WTC11 (cell line): ENCODE measurements at regions not wholly inside any gene's neighbourhood (a gene's known extent, or its start where the extent isn't known, plus 50 kb on each side); places are given as distances from the start of the nearest gene placed in this dataset.

Experiments
- ATAC-seq: fragments of 200-7000 bp; cut with Tn5 transposase; 2 replicates; pipeline ENCODE4 v1.10.0; 2021; ENCODE audit warnings: mild to moderate bottlenecking, moderate library complexity
- CTCF ChIA-PET: fragments of 300-600 bp; sonication (Branson Sonifier 250); formaldehyde crosslinking; loops from one replicate; lab custom pipeline; 2021; ENCODE audit warnings: antibody characterized with exemption; lab: Charles Lee
- POLR2A ChIA-PET: fragments of 350-600 bp; sonication (Branson Sonifier 250); formaldehyde crosslinking; loops from one replicate; lab custom pipeline; 2021; ENCODE audit warnings: antibody characterized with exemption; lab: Charles Lee
- DNase-seq: peaks from one replicate; pipeline ENCODE4 v3.0.0; 2021; ENCODE audit warnings: low spot score
- H3K27ac Mint-ChIP-seq: 2 replicates; pipeline ENCODE4 v1.8.0; 2021; ENCODE audit warnings: mixed read lengths
- H3K27me3 Mint-ChIP-seq: 2 replicates; pipeline ENCODE4 v1.8.0; 2021; ENCODE audit warnings: low read depth, mild to moderate bottlenecking, moderate library complexity, mixed read lengths
- H3K36me3 Mint-ChIP-seq: 2 replicates; pipeline ENCODE4 v1.8.0; 2021; ENCODE audit warnings: mixed read lengths
- H3K4me1 Mint-ChIP-seq: 2 replicates; pipeline ENCODE4 v1.8.0; 2022; ENCODE audit warnings: mixed read lengths
- H3K4me3 Mint-ChIP-seq: 2 replicates; pipeline ENCODE4 v1.8.0; 2021; ENCODE audit warnings: mild to moderate bottlenecking, moderate library complexity, mixed read lengths
- H3K9me3 Mint-ChIP-seq: 2 replicates; pipeline ENCODE4 v1.8.0; 2021; ENCODE audit warnings: mixed read lengths
- CBFB ChIP-seq: sonication (generic); formaldehyde crosslinking; IDR thresholded peaks from 2 replicates; pipeline ENCODE4 v1.8.1; 2022; ENCODE audit warnings: mild to moderate bottlenecking, low read depth, missing genetic modification reagents
- EMX1 ChIP-seq: fragments of 250-450 bp; sonication (Bioruptor Pico); IDR thresholded peaks from 2 replicates; pipeline ENCODE4 v1.8.0; 2021; ENCODE audit warnings: mild to moderate bottlenecking
- FOXK1 ChIP-seq: sonication (generic); formaldehyde crosslinking; IDR thresholded peaks from 2 replicates; pipeline ENCODE4 v1.8.0; 2022; ENCODE audit warnings: mild to moderate bottlenecking, moderate library complexity, missing genetic modification reagents
- GRHL2 ChIP-seq: fragments of 250-450 bp; sonication (Bioruptor Pico); IDR thresholded peaks from 2 replicates; pipeline ENCODE4 v1.8.0; 2022; ENCODE audit warnings: mild to moderate bottlenecking, moderate library complexity; ENCODE audit not compliant: insufficient replicate concordance, severe bottlenecking
- RELA ChIP-seq: sonication (generic); formaldehyde crosslinking; IDR thresholded peaks from 2 replicates; pipeline ENCODE4 v1.8.1; 2022; ENCODE audit warnings: missing genetic modification reagents, mild to moderate bottlenecking, borderline replicate concordance
- RORB ChIP-seq: fragments of 250-450 bp; sonication (Bioruptor Pico); IDR thresholded peaks from 2 replicates; pipeline ENCODE4 v1.9.0; 2021; ENCODE audit warnings: mild to moderate bottlenecking
- TCF7 ChIP-seq: sonication (generic); formaldehyde crosslinking; IDR thresholded peaks from 2 replicates; pipeline ENCODE4 v1.8.0; 2022; ENCODE audit warnings: mild to moderate bottlenecking, low read depth, missing genetic modification reagents, moderate library complexity
- TEAD1 ChIP-seq: sonication (generic); formaldehyde crosslinking; IDR thresholded peaks from 2 replicates; pipeline ENCODE4 v1.8.0; 2022; ENCODE audit warnings: mild to moderate bottlenecking, missing genetic modification reagents
- ZBTB21 ChIP-seq: sonication (generic); formaldehyde crosslinking; IDR thresholded peaks from 2 replicates; pipeline ENCODE4 v1.8.1; 2023; ENCODE audit warnings: mild to moderate bottlenecking, missing genetic modification reagents, borderline replicate concordance
- ZNF121 ChIP-seq: sonication (generic); formaldehyde crosslinking; IDR thresholded peaks from 2 replicates; pipeline ENCODE4 v1.8.0; 2023; ENCODE audit warnings: missing genetic modification reagents
- ZNF138 ChIP-seq: sonication (generic); formaldehyde crosslinking; conservative IDR thresholded peaks from 2 replicates; pipeline ENCODE4 v1.8.1; 2022; ENCODE audit warnings: mild to moderate bottlenecking, moderate library complexity, missing genetic modification reagents
- ZNF219 ChIP-seq: sonication (generic); formaldehyde crosslinking; IDR thresholded peaks from 2 replicates; pipeline ENCODE4 v1.8.0; 2023; ENCODE audit warnings: missing genetic modification reagents, mild to moderate bottlenecking, borderline replicate concordance
- ZNF423 ChIP-seq: fragments of 250-450 bp; sonication (Bioruptor Pico); IDR thresholded peaks from 2 replicates; pipeline ENCODE4 v2.1.2; 2022; ENCODE audit warnings: mild to moderate bottlenecking, moderate library complexity
- TF ChIP-seq, protein P1 (sequence below): sonication (generic); formaldehyde crosslinking; conservative IDR thresholded peaks from 2 replicates; pipeline ENCODE4 v1.8.1; 2023; ENCODE audit warnings: mild to moderate bottlenecking, low read depth, missing genetic modification reagents, moderate library complexity
- TF ChIP-seq, protein P2 (sequence below): sonication (generic); formaldehyde crosslinking; IDR thresholded peaks from 2 replicates; pipeline ENCODE4 v1.8.0; 2023; ENCODE audit warnings: missing genetic modification reagents
- TF ChIP-seq, protein P3 (sequence below): fragments of 250-450 bp; sonication (Bioruptor Pico); IDR thresholded peaks from 2 replicates; pipeline ENCODE4 v1.9.0; 2021; ENCODE audit warnings: mild to moderate bottlenecking
- TF ChIP-seq, protein P4 (sequence below): sonication (generic); formaldehyde crosslinking; IDR thresholded peaks from 2 replicates; pipeline ENCODE4 v1.8.1; 2022; ENCODE audit warnings: low read depth, mild to moderate bottlenecking, moderate library complexity, missing genetic modification reagents, borderline replicate concordance
- TF ChIP-seq, protein P5 (sequence below): sonication (generic); formaldehyde crosslinking; IDR thresholded peaks from 2 replicates; pipeline ENCODE4 v1.8.0; 2023; ENCODE audit warnings: mild to moderate bottlenecking, missing genetic modification reagents
- TF ChIP-seq, protein P6 (sequence below): fragments of 250-450 bp; sonication (Bioruptor Pico); IDR thresholded peaks from 2 replicates; pipeline ENCODE4 v1.8.0; 2021; ENCODE audit warnings: mild to moderate bottlenecking

DNA sequence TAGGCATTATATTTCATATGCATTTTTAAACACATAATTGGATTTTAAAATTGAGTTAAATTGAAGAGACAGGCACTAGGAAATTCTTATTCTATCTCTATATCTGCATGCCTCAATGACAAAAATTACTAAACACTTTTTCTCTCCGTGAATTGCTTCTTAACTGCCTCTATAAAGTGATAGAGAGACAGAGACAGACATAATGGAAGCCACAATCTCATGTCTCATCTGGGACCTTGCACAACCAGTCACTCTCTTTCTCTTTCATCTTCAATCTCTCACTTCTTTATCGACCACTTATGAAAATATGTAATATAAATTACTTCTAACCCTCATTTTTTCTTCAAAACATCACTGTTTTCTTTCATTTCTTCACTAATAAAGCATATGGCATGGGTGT is 238.9 kb upstream of the ZNF804A start:
- Mint-ChIP-seq H3K4me3 (no peak overlapping the region), H3K27ac (no peak overlapping the region), H3K4me1 (no peaks in the 10 kb centered on the region), H3K9me3 (no peaks in the 10 kb centered on the region), H3K36me3 (no peaks in the 10 kb centered on the region), H3K27me3 (no peaks in the 10 kb centered on the region; the same call in 1 of the 2 replicates)
- CTCF ChIA-PET: no interaction called here
- POLR2A ChIA-PET: no interaction called here
- ATAC-seq (no peak), DNase-seq (no peak)
- TF ChIP-seq ZNF423 (CRISPR knock-in tag): no peak
- no peak for TF ChIP-seq ZNF138 (CRISPR knock-in tag)
- TF ChIP-seq RORB (CRISPR knock-in tag): no peak
- TF ChIP-seq, protein P1, sequence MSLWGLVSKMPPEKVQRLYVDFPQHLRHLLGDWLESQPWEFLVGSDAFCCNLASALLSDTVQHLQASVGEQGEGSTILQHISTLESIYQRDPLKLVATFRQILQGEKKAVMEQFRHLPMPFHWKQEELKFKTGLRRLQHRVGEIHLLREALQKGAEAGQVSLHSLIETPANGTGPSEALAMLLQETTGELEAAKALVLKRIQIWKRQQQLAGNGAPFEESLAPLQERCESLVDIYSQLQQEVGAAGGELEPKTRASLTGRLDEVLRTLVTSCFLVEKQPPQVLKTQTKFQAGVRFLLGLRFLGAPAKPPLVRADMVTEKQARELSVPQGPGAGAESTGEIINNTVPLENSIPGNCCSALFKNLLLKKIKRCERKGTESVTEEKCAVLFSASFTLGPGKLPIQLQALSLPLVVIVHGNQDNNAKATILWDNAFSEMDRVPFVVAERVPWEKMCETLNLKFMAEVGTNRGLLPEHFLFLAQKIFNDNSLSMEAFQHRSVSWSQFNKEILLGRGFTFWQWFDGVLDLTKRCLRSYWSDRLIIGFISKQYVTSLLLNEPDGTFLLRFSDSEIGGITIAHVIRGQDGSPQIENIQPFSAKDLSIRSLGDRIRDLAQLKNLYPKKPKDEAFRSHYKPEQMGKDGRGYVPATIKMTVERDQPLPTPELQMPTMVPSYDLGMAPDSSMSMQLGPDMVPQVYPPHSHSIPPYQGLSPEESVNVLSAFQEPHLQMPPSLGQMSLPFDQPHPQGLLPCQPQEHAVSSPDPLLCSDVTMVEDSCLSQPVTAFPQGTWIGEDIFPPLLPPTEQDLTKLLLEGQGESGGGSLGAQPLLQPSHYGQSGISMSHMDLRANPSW (CRISPR knock-in tag): no peak
- TF ChIP-seq ZNF121: no peak
- TF ChIP-seq, protein P2, sequence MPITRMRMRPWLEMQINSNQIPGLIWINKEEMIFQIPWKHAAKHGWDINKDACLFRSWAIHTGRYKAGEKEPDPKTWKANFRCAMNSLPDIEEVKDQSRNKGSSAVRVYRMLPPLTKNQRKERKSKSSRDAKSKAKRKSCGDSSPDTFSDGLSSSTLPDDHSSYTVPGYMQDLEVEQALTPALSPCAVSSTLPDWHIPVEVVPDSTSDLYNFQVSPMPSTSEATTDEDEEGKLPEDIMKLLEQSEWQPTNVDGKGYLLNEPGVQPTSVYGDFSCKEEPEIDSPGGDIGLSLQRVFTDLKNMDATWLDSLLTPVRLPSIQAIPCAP (CRISPR knock-in tag): no peak
- no peak for TF ChIP-seq TCF7 (CRISPR knock-in tag)
- no peak for TF ChIP-seq ZBTB21 (CRISPR knock-in tag)
- TF ChIP-seq, protein P3, sequence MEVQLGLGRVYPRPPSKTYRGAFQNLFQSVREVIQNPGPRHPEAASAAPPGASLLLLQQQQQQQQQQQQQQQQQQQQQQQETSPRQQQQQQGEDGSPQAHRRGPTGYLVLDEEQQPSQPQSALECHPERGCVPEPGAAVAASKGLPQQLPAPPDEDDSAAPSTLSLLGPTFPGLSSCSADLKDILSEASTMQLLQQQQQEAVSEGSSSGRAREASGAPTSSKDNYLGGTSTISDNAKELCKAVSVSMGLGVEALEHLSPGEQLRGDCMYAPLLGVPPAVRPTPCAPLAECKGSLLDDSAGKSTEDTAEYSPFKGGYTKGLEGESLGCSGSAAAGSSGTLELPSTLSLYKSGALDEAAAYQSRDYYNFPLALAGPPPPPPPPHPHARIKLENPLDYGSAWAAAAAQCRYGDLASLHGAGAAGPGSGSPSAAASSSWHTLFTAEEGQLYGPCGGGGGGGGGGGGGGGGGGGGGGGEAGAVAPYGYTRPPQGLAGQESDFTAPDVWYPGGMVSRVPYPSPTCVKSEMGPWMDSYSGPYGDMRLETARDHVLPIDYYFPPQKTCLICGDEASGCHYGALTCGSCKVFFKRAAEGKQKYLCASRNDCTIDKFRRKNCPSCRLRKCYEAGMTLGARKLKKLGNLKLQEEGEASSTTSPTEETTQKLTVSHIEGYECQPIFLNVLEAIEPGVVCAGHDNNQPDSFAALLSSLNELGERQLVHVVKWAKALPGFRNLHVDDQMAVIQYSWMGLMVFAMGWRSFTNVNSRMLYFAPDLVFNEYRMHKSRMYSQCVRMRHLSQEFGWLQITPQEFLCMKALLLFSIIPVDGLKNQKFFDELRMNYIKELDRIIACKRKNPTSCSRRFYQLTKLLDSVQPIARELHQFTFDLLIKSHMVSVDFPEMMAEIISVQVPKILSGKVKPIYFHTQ (CRISPR knock-in tag): no peak
- no peak for TF ChIP-seq FOXK1 (CRISPR knock-in tag)
- no peak for TF ChIP-seq GRHL2 (CRISPR knock-in tag)
- TF ChIP-seq CBFB: no peak
- TF ChIP-seq, protein P4, sequence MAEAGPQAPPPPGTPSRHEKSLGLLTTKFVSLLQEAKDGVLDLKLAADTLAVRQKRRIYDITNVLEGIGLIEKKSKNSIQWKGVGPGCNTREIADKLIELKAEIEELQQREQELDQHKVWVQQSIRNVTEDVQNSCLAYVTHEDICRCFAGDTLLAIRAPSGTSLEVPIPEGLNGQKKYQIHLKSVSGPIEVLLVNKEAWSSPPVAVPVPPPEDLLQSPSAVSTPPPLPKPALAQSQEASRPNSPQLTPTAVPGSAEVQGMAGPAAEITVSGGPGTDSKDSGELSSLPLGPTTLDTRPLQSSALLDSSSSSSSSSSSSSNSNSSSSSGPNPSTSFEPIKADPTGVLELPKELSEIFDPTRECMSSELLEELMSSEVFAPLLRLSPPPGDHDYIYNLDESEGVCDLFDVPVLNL (CRISPR knock-in tag): no peak
- TF ChIP-seq RELA (CRISPR knock-in tag): no peak
- TF ChIP-seq, protein P5, sequence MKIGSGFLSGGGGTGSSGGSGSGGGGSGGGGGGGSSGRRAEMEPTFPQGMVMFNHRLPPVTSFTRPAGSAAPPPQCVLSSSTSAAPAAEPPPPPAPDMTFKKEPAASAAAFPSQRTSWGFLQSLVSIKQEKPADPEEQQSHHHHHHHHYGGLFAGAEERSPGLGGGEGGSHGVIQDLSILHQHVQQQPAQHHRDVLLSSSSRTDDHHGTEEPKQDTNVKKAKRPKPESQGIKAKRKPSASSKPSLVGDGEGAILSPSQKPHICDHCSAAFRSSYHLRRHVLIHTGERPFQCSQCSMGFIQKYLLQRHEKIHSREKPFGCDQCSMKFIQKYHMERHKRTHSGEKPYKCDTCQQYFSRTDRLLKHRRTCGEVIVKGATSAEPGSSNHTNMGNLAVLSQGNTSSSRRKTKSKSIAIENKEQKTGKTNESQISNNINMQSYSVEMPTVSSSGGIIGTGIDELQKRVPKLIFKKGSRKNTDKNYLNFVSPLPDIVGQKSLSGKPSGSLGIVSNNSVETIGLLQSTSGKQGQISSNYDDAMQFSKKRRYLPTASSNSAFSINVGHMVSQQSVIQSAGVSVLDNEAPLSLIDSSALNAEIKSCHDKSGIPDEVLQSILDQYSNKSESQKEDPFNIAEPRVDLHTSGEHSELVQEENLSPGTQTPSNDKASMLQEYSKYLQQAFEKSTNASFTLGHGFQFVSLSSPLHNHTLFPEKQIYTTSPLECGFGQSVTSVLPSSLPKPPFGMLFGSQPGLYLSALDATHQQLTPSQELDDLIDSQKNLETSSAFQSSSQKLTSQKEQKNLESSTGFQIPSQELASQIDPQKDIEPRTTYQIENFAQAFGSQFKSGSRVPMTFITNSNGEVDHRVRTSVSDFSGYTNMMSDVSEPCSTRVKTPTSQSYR: no peak

DNA sequence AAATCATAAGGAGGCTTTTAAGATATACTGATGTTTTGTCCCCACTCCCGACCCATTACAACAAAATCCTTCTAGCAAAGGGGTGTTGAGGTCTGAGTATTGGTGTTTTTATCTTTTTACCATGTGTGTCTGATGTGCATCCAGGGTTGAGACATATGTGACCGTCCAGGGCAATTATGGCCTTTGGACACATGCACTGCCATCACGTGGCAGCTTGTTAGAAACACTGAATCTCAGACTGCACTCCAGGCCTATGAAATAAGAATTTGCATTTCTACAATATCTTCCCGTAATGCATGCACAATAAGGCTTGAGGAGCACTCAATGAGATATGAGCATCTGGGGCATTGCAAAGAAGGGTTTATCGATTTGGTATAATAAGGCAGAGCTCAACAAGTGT is 235.1 kb upstream of the ZNF804A start:
- no peak for DNase-seq
- POLR2A ChIA-PET: no interaction called here
- Mint-ChIP-seq H3K9me3 (no peaks in the 10 kb centered on the region), H3K4me3 (no peak overlapping the region), H3K27ac (no peak overlapping the region), H3K4me1 (no peaks in the 10 kb centered on the region), H3K27me3 (no peaks in the 10 kb centered on the region), H3K36me3 (no peaks in the 10 kb centered on the region)
- ATAC-seq: no peak
- CTCF ChIA-PET: no interaction called here
- TF ChIP-seq ZNF219 (no peak), TEAD1 (CRISPR knock-in tag) (no peak), EMX1 (CRISPR knock-in tag) (no peak)
- TF ChIP-seq, protein P3 (CRISPR knock-in tag): no peak
- TF ChIP-seq, protein P6, sequence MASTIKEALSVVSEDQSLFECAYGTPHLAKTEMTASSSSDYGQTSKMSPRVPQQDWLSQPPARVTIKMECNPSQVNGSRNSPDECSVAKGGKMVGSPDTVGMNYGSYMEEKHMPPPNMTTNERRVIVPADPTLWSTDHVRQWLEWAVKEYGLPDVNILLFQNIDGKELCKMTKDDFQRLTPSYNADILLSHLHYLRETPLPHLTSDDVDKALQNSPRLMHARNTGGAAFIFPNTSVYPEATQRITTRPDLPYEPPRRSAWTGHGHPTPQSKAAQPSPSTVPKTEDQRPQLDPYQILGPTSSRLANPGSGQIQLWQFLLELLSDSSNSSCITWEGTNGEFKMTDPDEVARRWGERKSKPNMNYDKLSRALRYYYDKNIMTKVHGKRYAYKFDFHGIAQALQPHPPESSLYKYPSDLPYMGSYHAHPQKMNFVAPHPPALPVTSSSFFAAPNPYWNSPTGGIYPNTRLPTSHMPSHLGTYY: no peak
